ENCODE measurements at regions not wholly inside any gene's neighbourhood (a gene's known extent, or its start where the extent isn't known, plus 50 kb on each side); places are given as distances from the start of the nearest gene placed in this dataset.

GRCh38 chr17:52594516-52594915 lies 436.0 kb upstream of the CA10 start:
- no peak for DNase-seq (ENCODE audit: low read depth)
- TF ChIP-seq CTCF (conservative IDR thresholded peaks at IDR 0.05; ENCODE audit: low read length): no peak
- no peak overlapping the region for H3K4me3 ChIP-seq (ENCODE audit: low read length)

GRCh38 chr17:52546990-52547389 lies 388.5 kb upstream of the CA10 start:
- TF ChIP-seq CTCF (conservative IDR thresholded peaks at IDR 0.05; ENCODE audit: low read length): no peak
- DNase-seq (ENCODE audit: low read depth): no peak
- H3K4me3 ChIP-seq (ENCODE audit: low read length): no peak overlapping the region

- TF ChIP-seq CTCF (conservative IDR thresholded peaks at IDR 0.05; ENCODE audit: low read length): no peak
- DNase-seq (ENCODE audit: low read depth): no peak
- no peak overlapping the region for H3K4me3 ChIP-seq (ENCODE audit: low read length)
Measured at GRCh38 chr17:52546493-52546892, 388.0 kb upstream of the CA10 start.

- no peak overlapping the region for H3K4me3 ChIP-seq (ENCODE audit: low read length)
- no peak for TF ChIP-seq CTCF (conservative IDR thresholded peaks at IDR 0.05; ENCODE audit: low read length)
- DNase-seq (ENCODE audit: low read depth): no peak
Measured at GRCh38 chr17:52537421-52537820, 378.9 kb upstream of the CA10 start.

- no peak for DNase-seq (ENCODE audit: low read depth)
- H3K4me3 ChIP-seq (ENCODE audit: low read length): no peak overlapping the region
- no peak for TF ChIP-seq CTCF (conservative IDR thresholded peaks at IDR 0.05; ENCODE audit: low read length)
Measured at GRCh38 chr17:52536489-52536888, 378.0 kb upstream of the CA10 start.

- no peak for TF ChIP-seq CTCF (conservative IDR thresholded peaks at IDR 0.05; ENCODE audit: low read length)
- H3K4me3 ChIP-seq (ENCODE audit: low read length): no peak overlapping the region
- no peak for DNase-seq (ENCODE audit: low read depth)
Measured at GRCh38 chr17:52532373-52532772, 373.9 kb upstream of the CA10 start.

- no peak overlapping the region for H3K4me3 ChIP-seq (ENCODE audit: low read length)
- DNase-seq (ENCODE audit: low read depth): no peak
- TF ChIP-seq CTCF (conservative IDR thresholded peaks at IDR 0.05; ENCODE audit: low read length): no peak
Measured at GRCh38 chr17:52524096-52524637, 365.7 kb upstream of the CA10 start.

Measured in AG10803 (cell line).